WI38 (cell line): ENCODE measurements at regions not wholly inside any gene's neighbourhood (a gene's known extent, or its start where the extent isn't known, plus 50 kb on each side); places are given as distances from the start of the nearest gene placed in this dataset.

ENCODE experiments used
- H3K4me3 ChIP-seq: 2 replicates; pipeline ENCODE4 v1.5.1; 2011; ENCODE audit warnings: low read depth, mild to moderate bottlenecking, control low read depth, low read length
- CTCF ChIP-seq: IDR thresholded peaks from 2 replicates; pipeline ENCODE4 v1.5.1; 2012; ENCODE audit warnings: low read depth, mild to moderate bottlenecking, control low read depth, low read length

- no peak overlapping the region for H3K4me3 ChIP-seq
- no peak for TF ChIP-seq CTCF
Observed at GRCh38 chr4:171674781-171675180, 138.4 kb upstream of the GALNTL6 start.

GRCh38 chr4:171668403-171668802 is 144.8 kb upstream of the GALNTL6 start:
- H3K4me3 ChIP-seq: no peak overlapping the region
- TF ChIP-seq CTCF: no peak

GRCh38 chr4:171667906-171668305 is 145.3 kb upstream of the GALNTL6 start:
- TF ChIP-seq CTCF: no peak

GRCh38 chr4:171651071-171651470 is 162.1 kb upstream of the GALNTL6 start:
- TF ChIP-seq CTCF: no peak
- H3K4me3 ChIP-seq: no peak overlapping the region

More at GRCh38 chr4:171667906-171668305, 145.3 kb upstream of the GALNTL6 start:
- H3K4me3 ChIP-seq: no peak overlapping the region

- TF ChIP-seq CTCF: no peak
- no peak overlapping the region for H3K4me3 ChIP-seq
Observed at GRCh38 chr4:171650543-171650942, 162.7 kb upstream of the GALNTL6 start.

GRCh38 chr4:171648926-171649325 is 164.3 kb upstream of the GALNTL6 start:
- no peak for TF ChIP-seq CTCF
- no peak overlapping the region for H3K4me3 ChIP-seq

- no peak for TF ChIP-seq CTCF
- H3K4me3 ChIP-seq: no peak overlapping the region
Observed at GRCh38 chr4:171646984-171647383, 166.2 kb upstream of the GALNTL6 start.
